Neural cell (in vitro differentiated cells): ENCODE measurements at regions not wholly inside any gene's neighbourhood (a gene's known extent, or its start where the extent isn't known, plus 50 kb on each side); places are given as distances from the start of the nearest gene placed in this dataset.
"Not testable (repeated sequence)": the region's sequence is repeated elsewhere in the genome, so short reads cannot be mapped to it uniquely, and the experiment has no call there.

Source experiments
- H2AFZ ChIP-seq: fragments of 200-600, 300-800 bp; sonication (generic), shearing (Covaris generic); 2 replicates; pipeline ENCODE4 v1.6.0; 2014; ENCODE audit warnings: low read depth, mild to moderate bottlenecking, antibody characterized with exemption, low read length, moderate library complexity
- H3F3A ChIP-seq: fragments of 200-600 bp; shearing (Covaris generic); 2 replicates; pipeline ENCODE4 v1.6.1; 2016; ENCODE audit warnings: mild to moderate bottlenecking, moderate library complexity, mixed read lengths, antibody characterized with exemption, low read length; ENCODE audit not compliant: insufficient read depth, poor library complexity, severe bottlenecking
- H3K27ac ChIP-seq: fragments of 200-600, 300-800 bp; sonication (generic), shearing (Covaris generic); 2 replicates; pipeline ENCODE4 v1.5.1; 2014; ENCODE audit warnings: mild to moderate bottlenecking, low read length, moderate library complexity
- H3K27me3 ChIP-seq: fragments of 300-800, 200-600 bp; sonication (generic), shearing (Covaris generic); 2 replicates; pipeline ENCODE4 v1.6.0; 2014; ENCODE audit warnings: mild to moderate bottlenecking, low read depth, low read length, moderate library complexity; ENCODE audit not compliant: insufficient read depth
- H3K36me3 ChIP-seq: fragments of 300-800, 200-600 bp; sonication (generic), shearing (Covaris generic); 2 replicates; pipeline ENCODE4 v1.5.1; 2014; ENCODE audit warnings: mild to moderate bottlenecking, antibody characterized with exemption, low read length, moderate library complexity; ENCODE audit not compliant: insufficient read depth
- H3K4me2 ChIP-seq: fragments of 300-800, 200-600 bp; sonication (generic), shearing (Covaris generic); 2 replicates; pipeline ENCODE4 v1.6.0; 2014; ENCODE audit warnings: mild to moderate bottlenecking, low read length
- H3K4me3 ChIP-seq: fragments of 300-800, 200-600 bp; sonication (generic), shearing (Covaris generic); 2 replicates; pipeline ENCODE4 v1.5.1; 2014; ENCODE audit warnings: mild to moderate bottlenecking, low read length, moderate library complexity
- H3K79me2 ChIP-seq: fragments of 200-600 bp; shearing (Covaris generic); replicated peaks from 2 replicates; pipeline ENCODE4 v1.6.0; 2014; ENCODE audit warnings: mild to moderate bottlenecking, low read length, moderate library complexity; ENCODE audit not compliant: insufficient read depth
- H3K9ac ChIP-seq: fragments of 300-800, 200-600 bp; sonication (generic), shearing (Covaris generic); 2 replicates; pipeline ENCODE4 v1.6.1; 2016; ENCODE audit warnings: mild to moderate bottlenecking, low read length, mixed read lengths
- H3K9me2 ChIP-seq: fragments of 200-600 bp; shearing (Covaris generic); 2 replicates; pipeline ENCODE4 v1.6.1; 2016; ENCODE audit warnings: mild to moderate bottlenecking, low read length, mixed read lengths; ENCODE audit not compliant: insufficient read depth
- H3K9me3 ChIP-seq: fragments of 200-600, 300-800 bp; sonication (generic), shearing (Covaris generic); 2 replicates; pipeline ENCODE4 v1.6.1; 2016; ENCODE audit warnings: mild to moderate bottlenecking, mixed run types, low read length, moderate library complexity, mixed read lengths
- H4K20me1 ChIP-seq: fragments of 200-600 bp; shearing (Covaris generic); 2 replicates; pipeline ENCODE4 v1.6.1; 2016; ENCODE audit warnings: mild to moderate bottlenecking, mixed run types; ENCODE audit not compliant: insufficient read depth
- EP300 ChIP-seq: fragments of 450-650 bp; conservative IDR thresholded peaks from 2 replicates; pipeline ENCODE4 v1.6.1; 2014; ENCODE audit warnings: antibody characterized with exemption, mild to moderate bottlenecking, moderate library complexity; ENCODE audit not compliant: poor library complexity, severe bottlenecking
- EZH2 ChIP-seq: fragments of 200-600, 300-800 bp; shearing (Covaris generic), sonication (generic); IDR thresholded peaks from 2 replicates; pipeline ENCODE4 v1.6.1; 2014; ENCODE audit warnings: antibody characterized with exemption, low read length, borderline replicate concordance, mild to moderate bottlenecking; ENCODE audit not compliant: insufficient read depth, poor library complexity, severe bottlenecking
- MXI1 ChIP-seq: fragments of 450-650 bp; conservative IDR thresholded peaks from 2 replicates; pipeline ENCODE4 v1.6.1; 2014; ENCODE audit warnings: antibody characterized with exemption, mild to moderate bottlenecking; ENCODE audit not compliant: poor library complexity, severe bottlenecking
- POLR2AphosphoS5 ChIP-seq: IDR thresholded peaks from 2 replicates; pipeline ENCODE4 v1.6.1; 2012
- RAD21 ChIP-seq: fragments of 450-650 bp; conservative IDR thresholded peaks from 2 replicates; pipeline ENCODE4 v1.6.1; 2014; ENCODE audit warnings: antibody characterized with exemption, mild to moderate bottlenecking, moderate library complexity
- REST ChIP-seq: IDR thresholded peaks from 2 replicates; pipeline ENCODE4 v1.6.1; 2012; ENCODE audit warnings: borderline replicate concordance
- SMC3 ChIP-seq: fragments of 450-650 bp; conservative IDR thresholded peaks from 2 replicates; pipeline ENCODE4 v1.6.1; 2014; ENCODE audit warnings: antibody characterized with exemption, mild to moderate bottlenecking, moderate library complexity; ENCODE audit not compliant: poor library complexity
- TAF1 ChIP-seq: IDR thresholded peaks from 2 replicates; pipeline ENCODE4 v1.6.1; 2012; ENCODE audit warnings: low read depth
- TF ChIP-seq, protein P1 (sequence below): fragments of 450-650 bp; IDR thresholded peaks from 2 replicates; pipeline ENCODE4 v1.5.1; 2014; ENCODE audit warnings: antibody characterized with exemption, mild to moderate bottlenecking, moderate library complexity; ENCODE audit not compliant: poor library complexity, severe bottlenecking

GRCh38 chrX:109911046-109911445 lies 91.9 kb upstream of the TMEM164 start:
- TF ChIP-seq, protein P1, sequence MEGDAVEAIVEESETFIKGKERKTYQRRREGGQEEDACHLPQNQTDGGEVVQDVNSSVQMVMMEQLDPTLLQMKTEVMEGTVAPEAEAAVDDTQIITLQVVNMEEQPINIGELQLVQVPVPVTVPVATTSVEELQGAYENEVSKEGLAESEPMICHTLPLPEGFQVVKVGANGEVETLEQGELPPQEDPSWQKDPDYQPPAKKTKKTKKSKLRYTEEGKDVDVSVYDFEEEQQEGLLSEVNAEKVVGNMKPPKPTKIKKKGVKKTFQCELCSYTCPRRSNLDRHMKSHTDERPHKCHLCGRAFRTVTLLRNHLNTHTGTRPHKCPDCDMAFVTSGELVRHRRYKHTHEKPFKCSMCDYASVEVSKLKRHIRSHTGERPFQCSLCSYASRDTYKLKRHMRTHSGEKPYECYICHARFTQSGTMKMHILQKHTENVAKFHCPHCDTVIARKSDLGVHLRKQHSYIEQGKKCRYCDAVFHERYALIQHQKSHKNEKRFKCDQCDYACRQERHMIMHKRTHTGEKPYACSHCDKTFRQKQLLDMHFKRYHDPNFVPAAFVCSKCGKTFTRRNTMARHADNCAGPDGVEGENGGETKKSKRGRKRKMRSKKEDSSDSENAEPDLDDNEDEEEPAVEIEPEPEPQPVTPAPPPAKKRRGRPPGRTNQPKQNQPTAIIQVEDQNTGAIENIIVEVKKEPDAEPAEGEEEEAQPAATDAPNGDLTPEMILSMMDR = peak; percentile 66
- TF ChIP-seq TAF1 = no peak
- no peak for TF ChIP-seq EZH2
- no peak for TF ChIP-seq POLR2AphosphoS5
- TF ChIP-seq EP300 = no peak
- no peak for TF ChIP-seq REST
- peak; percentile 59 for TF ChIP-seq RAD21
- peak; percentile 67 for TF ChIP-seq SMC3
- no peak for TF ChIP-seq MXI1
- Histone ChIP-seq H3K27ac (no peak overlapping the region), H3K79me2 (no peaks in the 10 kb centered on the region), H4K20me1 (no peaks in the 10 kb centered on the region), H3K4me2 (no peak overlapping the region), H3K9ac (no peak overlapping the region), H3K9me3 (no peaks in the 10 kb centered on the region), H3K4me3 (no peak overlapping the region), H2AFZ (no peak overlapping the region), H3K9me2 (no peaks in the 10 kb centered on the region), H3K27me3 (no peaks in the 10 kb centered on the region), H3K36me3 (no peaks in the 10 kb centered on the region), H3F3A (no peaks in the 10 kb centered on the region)

GRCh38 chrX:109912993-109913392 lies 89.9 kb upstream of the TMEM164 start:
- not testable (repeated sequence) for H3K27ac ChIP-seq, H4K20me1 ChIP-seq, H3K4me2 ChIP-seq, H3K79me2 ChIP-seq, H3K9me2 ChIP-seq, H2AFZ ChIP-seq, H3K9me3 ChIP-seq, H3K27me3 ChIP-seq, H3K9ac ChIP-seq, H3K36me3 ChIP-seq, H3K4me3 ChIP-seq, H3F3A ChIP-seq
